ENCODE measurements at regions not wholly inside any gene's neighbourhood (a gene's known extent, or its start where the extent isn't known, plus 50 kb on each side); places are given as distances from the start of the nearest gene placed in this dataset.

GRCh38 chr4:140312100-140312499 lies 61.3 kb upstream of the SCOC start:
- H3K36me3 ChIP-seq = no peaks in the 10 kb centered on the region
- no peaks in the 10 kb centered on the region for H3K9me3 ChIP-seq
- 46 to 56% (median 52%) methylated on average over 2 of the region's 2 CpGs for WGBS, 5 donors
- no peak overlapping the region for H3K27ac ChIP-seq
- H3K4me3 ChIP-seq = no peak overlapping the region
- H3K27me3 ChIP-seq (replicated peaks in 1 of 7) = peaks cover 0 to 8% (median 0%) of the 10 kb centered on the region in 7 donors
- no peak for DNase-seq
- TF ChIP-seq CTCF (IDR thresholded peaks at IDR 0.05 in 8 of 11, conservative IDR thresholded peaks at IDR 0.05 in 3 of 11) (no peak), POLR2AphosphoS5 (IDR thresholded peaks at IDR 0.05) (no peak), POLR2A (IDR thresholded peaks at IDR 0.05) (no peak)
- H3K4me1 ChIP-seq = no peaks in the 10 kb centered on the region
- intact Hi-C loops (cut with DNase I; ENCODE audit: low total_unique reads) = no loop called here

- Histone ChIP-seq H3K9me3 (no peaks in the 10 kb centered on the region), H3K27me3 (replicated peaks in 1 of 7) (peaks cover 0 to 8% (median 0%) of the 10 kb centered on the region in 7 donors), H3K27ac (no peak overlapping the region), H3K4me1 (no peaks in the 10 kb centered on the region), H3K4me3 (no peak overlapping the region), H3K36me3 (no peaks in the 10 kb centered on the region)
- intact Hi-C loops (cut with DNase I; ENCODE audit: low total_unique reads) = no loop called here
- no peak for DNase-seq
- TF ChIP-seq CTCF (IDR thresholded peaks at IDR 0.05 in 8 of 11, conservative IDR thresholded peaks at IDR 0.05 in 3 of 11) (no peak), POLR2A (IDR thresholded peaks at IDR 0.05) (no peak), POLR2AphosphoS5 (IDR thresholded peaks at IDR 0.05) (no peak)
Measured at GRCh38 chr4:140311257-140311835, 62.1 kb upstream of the SCOC start.

- no peak for TF ChIP-seq POLR2A (IDR thresholded peaks at IDR 0.05)
- no peak for TF ChIP-seq CTCF (IDR thresholded peaks at IDR 0.05 in 8 of 11, conservative IDR thresholded peaks at IDR 0.05 in 3 of 11)
- TF ChIP-seq POLR2AphosphoS5 (IDR thresholded peaks at IDR 0.05) = no peak
- Histone ChIP-seq H3K27ac (no peak overlapping the region), H3K4me3 (no peak overlapping the region), H3K27me3 (replicated peaks in 1 of 7) (peaks cover 0 to 8% (median 0%) of the 10 kb centered on the region in 7 donors), H3K36me3 (no peaks in the 10 kb centered on the region), H3K4me1 (no peaks in the 10 kb centered on the region), H3K9me3 (no peaks in the 10 kb centered on the region)
- no peak for DNase-seq
- intact Hi-C loops (cut with DNase I; ENCODE audit: low total_unique reads) = no loop called here
- 76 to 100% (median 95%) methylated on average over 1 of the region's 1 CpG for WGBS, 5 donors
Measured at GRCh38 chr4:140309124-140309870, 64.1 kb upstream of the SCOC start.

- H3K9me3 ChIP-seq = no peaks in the 10 kb centered on the region
- H3K27ac ChIP-seq = no peak overlapping the region
- intact Hi-C loops (cut with DNase I; ENCODE audit: low total_unique reads) = no loop called here
- no peak overlapping the region for H3K4me3 ChIP-seq
- WGBS, 5 donors = 65 to 78% (median 72%) methylated on average over 11 of the region's 11 CpGs
- DNase-seq = no peak
- H3K27me3 ChIP-seq (replicated peaks in 1 of 7) = peaks cover 0 to 8% (median 0%) of the 10 kb centered on the region in 7 donors
- no peak for TF ChIP-seq CTCF (IDR thresholded peaks at IDR 0.05 in 8 of 11, conservative IDR thresholded peaks at IDR 0.05 in 3 of 11)
- no peak for TF ChIP-seq POLR2A (IDR thresholded peaks at IDR 0.05)
- no peak for TF ChIP-seq POLR2AphosphoS5 (IDR thresholded peaks at IDR 0.05)
- H3K4me1 ChIP-seq = no peaks in the 10 kb centered on the region
- no peaks in the 10 kb centered on the region for H3K36me3 ChIP-seq
Measured at GRCh38 chr4:140308366-140309123, 64.9 kb upstream of the SCOC start.
